ENCODE measurements at regions not wholly inside any gene's neighbourhood (a gene's known extent, or its start where the extent isn't known, plus 50 kb on each side); places are given as distances from the start of the nearest gene placed in this dataset.
"Not testable (repeated sequence)": the region's sequence is repeated elsewhere in the genome, so short reads cannot be mapped to it uniquely, and the experiment has no call there.

GRCh38 chr5:56382896-56383295, 149.8 kb upstream of the ANKRD55 start:
- DNase-seq (ENCODE audit: low read depth), result no peak

GRCh38 chr5:56377573-56377972, 144.4 kb upstream of the ANKRD55 start:
- no peak for DNase-seq (ENCODE audit: low read depth)

GRCh38 chr5:56376128-56376527, 143.0 kb upstream of the ANKRD55 start:
- no peak for DNase-seq (ENCODE audit: low read depth)

GRCh38 chr5:56375011-56375410, 141.9 kb upstream of the ANKRD55 start:
- DNase-seq (ENCODE audit: low read depth), result no peak

- DNase-seq (ENCODE audit: low read depth), result not testable (repeated sequence)
These were observed 139.4 kb upstream of the ANKRD55 start for GRCh38 chr5:56372491-56372890.

GRCh38 chr5:56369361-56369811, 136.3 kb upstream of the ANKRD55 start:
- DNase-seq (ENCODE audit: low read depth), result no peak

GRCh38 chr5:56367748-56368147, 134.6 kb upstream of the ANKRD55 start:
- no peak for DNase-seq (ENCODE audit: low read depth)

- no peak for DNase-seq (ENCODE audit: low read depth)
These were observed 133.9 kb upstream of the ANKRD55 start for GRCh38 chr5:56366986-56367385.

- DNase-seq (ENCODE audit: low read depth), result no peak
These were observed 128.3 kb upstream of the ANKRD55 start for GRCh38 chr5:56361398-56361797.

GRCh38 chr5:56360816-56361215, 127.7 kb upstream of the ANKRD55 start:
- DNase-seq (ENCODE audit: low read depth), result no peak

GRCh38 chr5:56359809-56360685, 126.9 kb upstream of the ANKRD55 start:
- no peak for DNase-seq (ENCODE audit: low read depth)

GRCh38 chr5:56358703-56359681, 125.9 kb upstream of the ANKRD55 start:
- DNase-seq (ENCODE audit: low read depth), result no peak

- DNase-seq (ENCODE audit: low read depth), result no peak
These were observed 124.9 kb upstream of the ANKRD55 start for GRCh38 chr5:56358046-56358445.

- DNase-seq (ENCODE audit: low read depth), result no peak
These were observed 124.3 kb upstream of the ANKRD55 start for GRCh38 chr5:56357426-56357825.

GRCh38 chr5:56356836-56357160, 123.7 kb upstream of the ANKRD55 start:
- no peak for DNase-seq (ENCODE audit: low read depth)

GRCh38 chr5:56356121-56356835, 123.1 kb upstream of the ANKRD55 start:
- no peak for DNase-seq (ENCODE audit: low read depth)

- no peak for DNase-seq (ENCODE audit: low read depth)
These were observed 121.7 kb upstream of the ANKRD55 start for GRCh38 chr5:56354836-56355235.

GRCh38 chr5:56352808-56353590, 119.9 kb upstream of the ANKRD55 start:
- DNase-seq (ENCODE audit: low read depth), result no peak

GRCh38 chr5:56350597-56351170, 117.6 kb upstream of the ANKRD55 start:
- DNase-seq (ENCODE audit: low read depth), result no peak

- no peak for DNase-seq (ENCODE audit: low read depth)
These were observed 117.0 kb upstream of the ANKRD55 start for GRCh38 chr5:56350011-56350596.

- DNase-seq (ENCODE audit: low read depth), result no peak
These were observed 116.3 kb upstream of the ANKRD55 start for GRCh38 chr5:56349461-56349860.
